HEK293T (cell line): ENCODE measurements at regions not wholly inside any gene's neighbourhood (a gene's known extent, or its start where the extent isn't known, plus 50 kb on each side); places are given as distances from the start of the nearest gene placed in this dataset.

ENCODE experiments used
- ARNT ChIP-seq: fragments of 450-650 bp; IDR thresholded peaks from 2 replicates; pipeline ENCODE4 v1.6.1; 2017; ENCODE audit warnings: mild to moderate bottlenecking
- SP1 ChIP-seq: fragments of 450-650 bp; IDR thresholded peaks from 2 replicates; pipeline ENCODE4 v1.6.1; 2017
- SUZ12 ChIP-seq: fragments of 450-650 bp; IDR thresholded peaks from 2 replicates; pipeline ENCODE4 v1.6.1; 2016; ENCODE audit warnings: mild to moderate bottlenecking
- TARDBP ChIP-seq: fragments of 450-650 bp; IDR thresholded peaks from 2 replicates; pipeline ENCODE4 v1.6.1; 2016
- TF ChIP-seq, protein P1 (sequence below): fragments of 450-650 bp; IDR thresholded peaks from 2 replicates; pipeline ENCODE4 v1.6.1; 2016

DNA sequence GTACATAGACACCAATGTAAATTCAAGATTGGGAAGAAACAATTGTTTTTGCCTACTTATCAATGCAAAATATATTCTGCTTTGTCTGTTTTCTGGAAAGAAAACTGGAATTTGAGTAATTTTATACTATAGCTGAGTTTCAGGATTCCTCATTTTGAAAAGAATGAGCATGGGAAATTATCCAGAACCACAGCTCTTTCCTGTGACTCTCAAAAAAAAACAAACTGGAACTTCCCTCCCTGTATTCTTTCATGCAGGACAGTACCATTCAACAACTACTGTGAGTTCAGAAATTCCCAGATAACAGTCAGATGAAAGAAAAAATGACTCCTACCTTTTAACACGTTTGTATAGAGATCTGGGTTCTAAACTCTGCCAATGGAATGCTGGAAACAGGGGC is 372.4 kb downstream of the TGFB2 start:
- no peak for TF ChIP-seq ARNT
- TF ChIP-seq, protein P1, sequence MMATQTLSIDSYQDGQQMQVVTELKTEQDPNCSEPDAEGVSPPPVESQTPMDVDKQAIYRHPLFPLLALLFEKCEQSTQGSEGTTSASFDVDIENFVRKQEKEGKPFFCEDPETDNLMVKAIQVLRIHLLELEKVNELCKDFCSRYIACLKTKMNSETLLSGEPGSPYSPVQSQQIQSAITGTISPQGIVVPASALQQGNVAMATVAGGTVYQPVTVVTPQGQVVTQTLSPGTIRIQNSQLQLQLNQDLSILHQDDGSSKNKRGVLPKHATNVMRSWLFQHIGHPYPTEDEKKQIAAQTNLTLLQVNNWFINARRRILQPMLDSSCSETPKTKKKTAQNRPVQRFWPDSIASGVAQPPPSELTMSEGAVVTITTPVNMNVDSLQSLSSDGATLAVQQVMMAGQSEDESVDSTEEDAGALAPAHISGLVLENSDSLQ: no peak
- TF ChIP-seq SUZ12: no peak
- TF ChIP-seq SP1: no peak
- TF ChIP-seq TARDBP: no peak
